Kidney (tissue), 13 donors: ENCODE measurements at regions not wholly inside any gene's neighbourhood (a gene's known extent, or its start where the extent isn't known, plus 50 kb on each side); places are given as distances from the start of the nearest gene placed in this dataset.

Experiments used
- DNase-seq, 5 donors: peaks; one replicate each; pipeline ENCODE4 v3.0.0-alpha.2; 2013 to 2020
- FAIRE-seq: peaks from 2 replicates; lab custom pipeline; 2012; peaks lifted over from hg19 to GRCh38; lab: Jason Lieb, UNC
- H3K27ac ChIP-seq, 2 donors: one replicate each; pipeline ENCODE4 v1.7.0; 2013; ENCODE audit warnings: low read depth in 2 of 2, low read length in 2 of 2, inconsistent platforms in 1 of 2
- H3K27me3 ChIP-seq: one replicate; pipeline ENCODE4 v1.7.1; 2013; ENCODE audit warnings: low read length, inconsistent platforms; ENCODE audit not compliant: control insufficient read depth, insufficient read depth
- H3K36me3 ChIP-seq, 3 donors: one replicate each; pipeline versions ENCODE4 v1.7.0 to v1.7.1; 2013; ENCODE audit warnings: low read length in 3 of 3, control low read depth in 1 of 3, inconsistent platforms in 1 of 3; ENCODE audit not compliant: insufficient read depth in 3 of 3, control insufficient read depth in 2 of 3
- H3K4me1 ChIP-seq, 3 donors: one replicate each; pipeline versions ENCODE4 v1.7.0 to v1.7.1; 2013; ENCODE audit warnings: low read length in 3 of 3, inconsistent platforms in 1 of 3, low read depth in 1 of 3; ENCODE audit not compliant: control insufficient read depth in 2 of 3, insufficient read depth in 2 of 3
- H3K4me3 ChIP-seq, 3 donors: one replicate each; pipeline versions ENCODE4 v1.7.0 to v1.8.1; 2013; ENCODE audit warnings: low read length in 3 of 3, control low read depth in 1 of 3, inconsistent platforms in 1 of 3
- H3K9ac ChIP-seq, 3 donors: one replicate each; pipeline versions ENCODE4 v1.7.0 to v1.7.1; 2013; ENCODE audit warnings: low read length in 3 of 3, control low read depth in 1 of 3, inconsistent platforms in 1 of 3
- H3K9me3 ChIP-seq, 3 donors: one replicate each; pipeline versions ENCODE4 v1.7.0 to v1.7.1; 2013; ENCODE audit warnings: low read length in 3 of 3, control low read depth in 1 of 3, inconsistent platforms in 1 of 3; ENCODE audit not compliant: control insufficient read depth in 2 of 3, insufficient read depth in 1 of 3
- CTCF ChIP-seq: IDR thresholded peaks from 3 replicates; pipeline ENCODE4 v1.5.1; 2012; ENCODE audit warnings: mild to moderate bottlenecking, moderate library complexity, borderline replicate concordance; ENCODE audit not compliant: insufficient read depth; ENCODE audit errors: extremely low read depth
- intact Hi-C: fragments of 100-400 bp; cut with DNase I; formaldehyde crosslinking; loops from one replicate; pipeline ENCODE4 v1.11.1; 2022
- donor health status: control.
- donor health status: control.
- donor health status: control.
- donor health status: control.
- donor health status: control.
- donor health status: DM: yes; HTN: yes; CAD: no.
- donor health status: Normal renal cell carcinoma (clear cell type).

DNA sequence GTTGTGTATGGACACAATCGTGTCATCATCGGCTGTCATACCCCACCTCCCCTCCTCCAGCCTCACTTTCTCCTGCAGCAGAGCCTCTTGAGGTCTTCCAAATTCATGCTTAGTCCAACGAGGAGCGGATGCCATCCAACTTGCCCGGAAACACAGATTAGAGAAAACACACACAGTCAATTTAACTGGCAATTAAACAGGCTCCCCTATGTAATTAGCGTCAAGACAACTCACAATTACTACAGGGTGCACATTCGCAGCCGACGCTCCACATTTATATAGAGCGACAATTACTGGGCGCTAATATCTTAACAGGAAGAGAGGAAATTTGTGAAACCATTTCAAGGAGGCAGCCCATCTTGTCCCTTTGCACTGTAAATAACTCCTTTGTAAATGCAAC, 86.0 kb upstream of the ZNF618 start:
- peaks cover 0 to 2% (median 0%) of the 10 kb centered on the region in 3 donors for H3K9me3 ChIP-seq
- H3K36me3 ChIP-seq: no peaks in the 10 kb centered on the region
- TF ChIP-seq CTCF: no peak
- H3K4me1 ChIP-seq: no peaks in the 10 kb centered on the region
- no peak overlapping the region for H3K9ac ChIP-seq
- H3K27ac ChIP-seq: no peak overlapping the region
- FAIRE-seq (no peak), DNase-seq (no peak)
- intact Hi-C loops: no loop called here
- H3K27me3 ChIP-seq: no peaks in the 10 kb centered on the region
- no peak overlapping the region for H3K4me3 ChIP-seq

GRCh38 chr9:113793558-113793957, 82.6 kb upstream of the ZNF618 start:
- H3K9me3 ChIP-seq: peaks cover 0 to 2% (median 0%) of the 10 kb centered on the region in 3 donors
- no peak overlapping the region for H3K9ac ChIP-seq
- no peak overlapping the region for H3K4me3 ChIP-seq
- H3K4me1 ChIP-seq: no peaks in the 10 kb centered on the region
- no peak for FAIRE-seq
- intact Hi-C loops: no loop called here
- no peaks in the 10 kb centered on the region for H3K27me3 ChIP-seq
- DNase-seq: no peak
- TF ChIP-seq CTCF: no peak
- H3K27ac ChIP-seq: no peak overlapping the region
- H3K36me3 ChIP-seq: no peaks in the 10 kb centered on the region

- no peak for FAIRE-seq
- intact Hi-C loops: no loop called here
- Histone ChIP-seq H3K27me3 (no peaks in the 10 kb centered on the region), H3K9me3 (peaks cover 0 to 2% (median 0%) of the 10 kb centered on the region in 3 donors), H3K36me3 (no peaks in the 10 kb centered on the region), H3K9ac (no peak overlapping the region), H3K27ac (no peak overlapping the region), H3K4me3 (no peak overlapping the region), H3K4me1 (no peaks in the 10 kb centered on the region)
- no peak for TF ChIP-seq CTCF
- DNase-seq: peak in 1 of 5 donors; percentile 17
Measured at GRCh38 chr9:113794721-113795120, 81.4 kb upstream of the ZNF618 start.

DNA sequence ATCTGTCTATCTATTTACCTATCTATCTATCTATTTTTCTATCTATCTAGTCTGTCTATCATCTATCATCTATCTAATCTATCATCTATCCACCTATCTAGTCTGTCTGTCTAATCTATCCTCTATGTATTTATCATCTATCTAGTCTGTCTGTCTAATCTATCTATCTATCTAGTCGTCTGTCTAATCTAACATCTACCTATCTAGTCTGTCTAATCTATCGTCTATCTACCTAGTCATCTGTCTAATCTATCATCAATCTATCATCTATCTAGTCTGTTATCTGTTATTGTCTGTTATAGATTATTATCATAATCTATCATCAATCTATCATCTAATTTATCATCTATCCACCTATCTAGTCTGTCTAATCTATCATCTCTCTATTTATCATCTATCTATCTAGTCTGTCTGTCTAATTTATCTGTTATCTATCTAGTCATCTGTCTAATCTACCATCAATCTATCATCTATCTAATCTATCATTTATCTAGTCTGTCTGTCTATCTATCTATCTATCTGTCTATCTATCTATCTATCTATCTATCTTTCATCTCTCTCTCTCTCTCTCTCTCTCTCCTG, 80.2 kb upstream of the ZNF618 start:
- no peak overlapping the region for H3K27ac ChIP-seq
- intact Hi-C loops: no loop called here
- no peaks in the 10 kb centered on the region for H3K4me1 ChIP-seq
- no peak overlapping the region for H3K4me3 ChIP-seq
- FAIRE-seq: no peak
- TF ChIP-seq CTCF: no peak
- H3K36me3 ChIP-seq: no peaks in the 10 kb centered on the region
- H3K9ac ChIP-seq: no peak overlapping the region
- peaks cover 0 to 2% (median 0%) of the 10 kb centered on the region in 3 donors for H3K9me3 ChIP-seq
- H3K27me3 ChIP-seq: no peaks in the 10 kb centered on the region
- no peak for DNase-seq
